ENCODE measurements at regions not wholly inside any gene's neighbourhood (a gene's known extent, or its start where the extent isn't known, plus 50 kb on each side); places are given as distances from the start of the nearest gene placed in this dataset.

GRCh38 chr6:14470671-14471070 lies 353.1 kb downstream of the CD83 start:
- Mint-ChIP-seq H3K9me3 (peaks cover 32% of the 10 kb centered on the region), H3K4me1 (peaks cover 9% of the 10 kb centered on the region), H3K27me3 (ENCODE audit: low read depth) (no peaks in the 10 kb centered on the region; the same call in 1 of the 2 replicates), H3K4me3 (no peak overlapping the region), H3K36me3 (peaks cover 24% of the 10 kb centered on the region), H3K27ac (no peak overlapping the region)
- no peak for DNase-seq (ENCODE audit: low spot score)
- ChIA-PET POLR2A (no interaction called here), CTCF (no interaction called here)
- TF ChIP-seq NR1H2 (CRISPR knock-in tag; IDR thresholded peaks at IDR 0.05) (no peak), SP1 (CRISPR knock-in tag; conservative IDR thresholded peaks at IDR 0.05) (no peak), ATF1 (CRISPR knock-in tag; IDR thresholded peaks at IDR 0.05) (no peak), PRRX2 (CRISPR knock-in tag; IDR thresholded peaks at IDR 0.05) (no peak), FOXP1 (CRISPR knock-in tag; IDR thresholded peaks at IDR 0.05; ENCODE audit: borderline replicate concordance) (no peak)
- no peak for ATAC-seq

GRCh38 chr6:14472255-14472985 lies 354.8 kb downstream of the CD83 start:
- H3K4me1 Mint-ChIP-seq, result peaks cover 2% of the 10 kb centered on the region
- no peak overlapping the region for H3K27ac Mint-ChIP-seq
- H3K9me3 Mint-ChIP-seq, result peaks cover 23% of the 10 kb centered on the region
- ATAC-seq (no peak), DNase-seq (ENCODE audit: low spot score) (no peak)
- POLR2A ChIA-PET, result no interaction called here
- CTCF ChIA-PET, result no interaction called here
- H3K4me3 Mint-ChIP-seq, result no peak overlapping the region
- H3K27me3 Mint-ChIP-seq (ENCODE audit: low read depth), result no peaks in the 10 kb centered on the region; the same call in 1 of the 2 replicates
- H3K36me3 Mint-ChIP-seq, result peaks cover 19% of the 10 kb centered on the region
- TF ChIP-seq GRHL2 (CRISPR knock-in tag; IDR thresholded peaks at IDR 0.05; ENCODE audit: insufficient replicate concordance, severe bottlenecking) (no peak), AR (CRISPR knock-in tag; IDR thresholded peaks at IDR 0.05) (no peak)

- Mint-ChIP-seq H3K36me3 (peaks cover 19% of the 10 kb centered on the region), H3K9me3 (peaks cover 23% of the 10 kb centered on the region), H3K27ac (no peak overlapping the region), H3K4me3 (no peak overlapping the region), H3K27me3 (ENCODE audit: low read depth) (no peaks in the 10 kb centered on the region; the same call in 1 of the 2 replicates), H3K4me1 (no peaks in the 10 kb centered on the region)
- no peak for ATAC-seq
- POLR2A ChIA-PET, result no interaction called here
- CTCF ChIA-PET, result no interaction called here
- no peak for TF ChIP-seq ESRRA (CRISPR knock-in tag; IDR thresholded peaks at IDR 0.05; ENCODE audit: borderline replicate concordance)
- TF ChIP-seq PREB (CRISPR knock-in tag; IDR thresholded peaks at IDR 0.05; ENCODE audit: borderline replicate concordance), result no peak
- TF ChIP-seq NR3C1 (CRISPR knock-in tag; conservative IDR thresholded peaks at IDR 0.05; ENCODE audit: low read depth), result no peak
- no peak for TF ChIP-seq ATF1 (CRISPR knock-in tag; IDR thresholded peaks at IDR 0.05)
- no peak for TF ChIP-seq TEAD4 (CRISPR knock-in tag; IDR thresholded peaks at IDR 0.05)
- no peak for TF ChIP-seq FOXP1 (CRISPR knock-in tag; IDR thresholded peaks at IDR 0.05; ENCODE audit: borderline replicate concordance)
- TF ChIP-seq, protein P1, sequence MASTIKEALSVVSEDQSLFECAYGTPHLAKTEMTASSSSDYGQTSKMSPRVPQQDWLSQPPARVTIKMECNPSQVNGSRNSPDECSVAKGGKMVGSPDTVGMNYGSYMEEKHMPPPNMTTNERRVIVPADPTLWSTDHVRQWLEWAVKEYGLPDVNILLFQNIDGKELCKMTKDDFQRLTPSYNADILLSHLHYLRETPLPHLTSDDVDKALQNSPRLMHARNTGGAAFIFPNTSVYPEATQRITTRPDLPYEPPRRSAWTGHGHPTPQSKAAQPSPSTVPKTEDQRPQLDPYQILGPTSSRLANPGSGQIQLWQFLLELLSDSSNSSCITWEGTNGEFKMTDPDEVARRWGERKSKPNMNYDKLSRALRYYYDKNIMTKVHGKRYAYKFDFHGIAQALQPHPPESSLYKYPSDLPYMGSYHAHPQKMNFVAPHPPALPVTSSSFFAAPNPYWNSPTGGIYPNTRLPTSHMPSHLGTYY (CRISPR knock-in tag; IDR thresholded peaks at IDR 0.05), result no peak
- no peak for TF ChIP-seq NFE2L1 (CRISPR knock-in tag; IDR thresholded peaks at IDR 0.05)
- DNase-seq (ENCODE audit: low spot score), result no peak
Observed at GRCh38 chr6:14472986-14473337, 355.4 kb downstream of the CD83 start.

DNA sequence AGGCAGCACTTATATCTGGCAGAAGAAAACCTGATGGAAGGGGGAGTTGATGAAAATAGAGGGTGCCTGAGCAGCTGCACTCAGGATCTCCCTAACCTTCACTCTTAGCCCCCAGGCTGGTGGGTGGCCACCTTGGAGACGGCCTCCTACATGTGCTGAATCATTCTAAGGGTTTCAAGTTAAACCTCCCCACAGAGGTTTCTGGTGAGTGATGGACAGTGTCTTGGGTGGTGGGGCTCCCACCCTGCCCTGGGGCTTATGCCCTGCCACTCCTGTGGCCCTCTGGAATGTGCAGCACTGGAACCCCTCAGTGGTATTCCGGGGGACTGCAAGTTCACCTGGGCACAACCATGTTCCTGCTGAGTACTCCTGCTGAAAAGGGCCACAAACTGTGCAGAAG lies 357.2 kb downstream of the CD83 start:
- ATAC-seq (peak; percentile 53), DNase-seq (ENCODE audit: low spot score) (no peak)
- Mint-ChIP-seq H3K4me1 (no peaks in the 10 kb centered on the region), H3K27ac (no peak overlapping the region), H3K36me3 (peaks cover 8% of the 10 kb centered on the region), H3K4me3 (no peak overlapping the region), H3K9me3 (peaks cover 12% of the 10 kb centered on the region), H3K27me3 (ENCODE audit: low read depth) (no peaks in the 10 kb centered on the region)
- POLR2A ChIA-PET, result no interaction called here
- CTCF ChIA-PET, result no interaction called here
- no peak for TF ChIP-seq MXD4 (CRISPR knock-in tag; IDR thresholded peaks at IDR 0.05; ENCODE audit: borderline replicate concordance)
- TF ChIP-seq CREM (CRISPR knock-in tag; IDR thresholded peaks at IDR 0.05), result no peak
- no peak for TF ChIP-seq ZNF281 (CRISPR knock-in tag; IDR thresholded peaks at IDR 0.05)
